GM19025 (cell line): ENCODE measurements at regions not wholly inside any gene's neighbourhood (a gene's known extent, or its start where the extent isn't known, plus 50 kb on each side); places are given as distances from the start of the nearest gene placed in this dataset.
A peak's percentile ranks its signal among the peaks of the same experiment; 100 is the strongest.
"Not testable (repeated sequence)": the region's sequence is repeated elsewhere in the genome, so short reads cannot be mapped to it uniquely, and the experiment has no call there.

Experiments
- ATAC-seq: cut with Tn5 transposase; IDR thresholded peaks from one replicate; pipeline ENCODE4 v1.9.1; 2021; ENCODE audit warnings: mild to moderate bottlenecking, low read depth, moderate library complexity; ENCODE audit not compliant: unreplicated experiment

GRCh38 chr4:130035391-130035790 is 939.4 kb downstream of the C4orf33 start:
- no peak for ATAC-seq

- ATAC-seq = not testable (repeated sequence)
Observed at GRCh38 chr4:130037866-130038265, 941.9 kb downstream of the C4orf33 start.

- not testable (repeated sequence) for ATAC-seq
Observed at GRCh38 chr4:130038540-130038939, 942.6 kb downstream of the C4orf33 start.

GRCh38 chr4:130043732-130044160 is 947.8 kb downstream of the C4orf33 start:
- peak; percentile 87 for ATAC-seq

GRCh38 chr4:130044788-130045531 is 949.0 kb downstream of the C4orf33 start:
- no peak for ATAC-seq

- no peak for ATAC-seq
Observed at GRCh38 chr4:130053723-130054122, 957.8 kb downstream of the C4orf33 start.

GRCh38 chr4:130054908-130055307 is 959.0 kb downstream of the C4orf33 start:
- ATAC-seq = no peak

- ATAC-seq = no peak
Observed at GRCh38 chr4:130056286-130056685, 960.3 kb downstream of the C4orf33 start.

GRCh38 chr4:130064471-130064870 is 968.5 kb downstream of the C4orf33 start:
- ATAC-seq = no peak

GRCh38 chr4:130067419-130067818 is 971.5 kb downstream of the C4orf33 start:
- no peak for ATAC-seq

GRCh38 chr4:130068072-130068471 is 972.1 kb downstream of the C4orf33 start:
- no peak for ATAC-seq

- no peak for ATAC-seq
Observed at GRCh38 chr4:130071746-130072145, 975.8 kb downstream of the C4orf33 start.

GRCh38 chr4:130073145-130073790 is 977.3 kb downstream of the C4orf33 start:
- ATAC-seq = no peak

- ATAC-seq = peak; percentile 63
Observed at GRCh38 chr4:130074096-130074495, 978.1 kb downstream of the C4orf33 start.

GRCh38 chr4:130077275-130077674 is 981.3 kb downstream of the C4orf33 start:
- ATAC-seq = no peak

- not testable (repeated sequence) for ATAC-seq
Observed at GRCh38 chr4:130079027-130079426, 983.1 kb downstream of the C4orf33 start.

GRCh38 chr4:130080872-130081451 is 985.0 kb downstream of the C4orf33 start:
- ATAC-seq = no peak

- ATAC-seq = no peak
Observed at GRCh38 chr4:130090427-130090826, 994.5 kb downstream of the C4orf33 start.

- ATAC-seq = no peak
Observed at GRCh38 chr4:130092187-130093015, 996.4 kb downstream of the C4orf33 start.

- no peak for ATAC-seq
Observed at GRCh38 chr4:130099105-130099504, 1003.2 kb downstream of the C4orf33 start.

- peak; percentile 46 for ATAC-seq
Observed at GRCh38 chr4:130110189-130110588, 1014.2 kb downstream of the C4orf33 start.
